ENCODE measurements at regions not wholly inside any gene's neighbourhood (a gene's known extent, or its start where the extent isn't known, plus 50 kb on each side); places are given as distances from the start of the nearest gene placed in this dataset.

GRCh38 chr1:18041685-18042355 lies 65.8 kb upstream of the IGSF21 start:
- no peak for DNase-seq (ENCODE audit: low read depth)
- H3K4me3 ChIP-seq (ENCODE audit: low read depth, low read length) = no peak overlapping the region
- TF ChIP-seq CTCF (IDR thresholded peaks at IDR 0.05; ENCODE audit: insufficient read depth, low read length) = no peak

DNA sequence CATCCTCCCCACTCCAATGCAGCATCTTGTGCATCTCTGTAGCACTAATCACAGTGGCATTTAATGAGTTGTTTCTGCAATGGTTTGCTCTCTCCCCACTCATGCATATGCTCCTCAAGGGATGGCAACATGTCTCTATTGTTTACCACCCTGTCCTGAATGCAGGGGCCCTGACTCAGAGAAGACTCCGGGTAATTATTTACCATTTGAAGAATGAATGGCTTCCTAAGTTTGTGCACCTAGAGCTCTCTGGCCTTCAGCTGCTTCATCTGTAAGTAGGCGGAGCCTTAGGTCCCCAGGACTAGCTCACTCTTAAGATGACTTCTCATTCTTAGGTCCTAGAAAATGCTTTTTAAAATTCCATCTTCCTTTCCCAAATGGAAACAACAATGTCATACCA lies 63.7 kb upstream of the IGSF21 start:
- DNase-seq (ENCODE audit: low read depth) = no peak
- no peak overlapping the region for H3K4me3 ChIP-seq (ENCODE audit: low read depth, low read length)
- no peak for TF ChIP-seq CTCF (IDR thresholded peaks at IDR 0.05; ENCODE audit: insufficient read depth, low read length)

GRCh38 chr1:18045203-18045602 lies 62.4 kb upstream of the IGSF21 start:
- no peak for DNase-seq (ENCODE audit: low read depth)
- H3K4me3 ChIP-seq (ENCODE audit: low read depth, low read length) = no peak overlapping the region
- TF ChIP-seq CTCF (IDR thresholded peaks at IDR 0.05; ENCODE audit: insufficient read depth, low read length) = no peak

DNA sequence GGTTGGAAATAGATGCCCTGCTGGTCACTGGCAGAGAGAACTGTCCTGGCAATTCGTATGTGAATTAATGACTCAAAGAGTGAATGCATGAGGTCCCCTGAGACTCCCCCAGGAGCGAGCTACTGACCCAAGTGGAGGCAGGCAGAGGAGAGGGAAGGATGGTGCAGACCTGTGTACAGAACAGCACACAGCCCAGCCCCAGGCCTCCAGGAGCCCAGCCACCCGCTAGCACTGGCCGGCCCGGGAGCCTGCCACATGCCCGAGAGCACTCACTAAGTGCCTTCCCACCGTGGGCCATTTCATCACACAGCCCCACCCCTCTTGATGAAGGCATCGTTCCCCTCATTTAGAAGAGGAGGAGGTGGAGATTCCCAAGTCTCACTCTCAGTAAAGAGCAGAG lies 62.0 kb upstream of the IGSF21 start:
- no peak for TF ChIP-seq CTCF (IDR thresholded peaks at IDR 0.05; ENCODE audit: insufficient read depth, low read length)
- DNase-seq (ENCODE audit: low read depth) = no peak
- H3K4me3 ChIP-seq (ENCODE audit: low read depth, low read length) = no peak overlapping the region

GRCh38 chr1:18047122-18047521 lies 60.5 kb upstream of the IGSF21 start:
- H3K4me3 ChIP-seq (ENCODE audit: low read depth, low read length) = no peak overlapping the region
- DNase-seq (ENCODE audit: low read depth) = no peak
- TF ChIP-seq CTCF (IDR thresholded peaks at IDR 0.05; ENCODE audit: insufficient read depth, low read length) = no peak

DNA sequence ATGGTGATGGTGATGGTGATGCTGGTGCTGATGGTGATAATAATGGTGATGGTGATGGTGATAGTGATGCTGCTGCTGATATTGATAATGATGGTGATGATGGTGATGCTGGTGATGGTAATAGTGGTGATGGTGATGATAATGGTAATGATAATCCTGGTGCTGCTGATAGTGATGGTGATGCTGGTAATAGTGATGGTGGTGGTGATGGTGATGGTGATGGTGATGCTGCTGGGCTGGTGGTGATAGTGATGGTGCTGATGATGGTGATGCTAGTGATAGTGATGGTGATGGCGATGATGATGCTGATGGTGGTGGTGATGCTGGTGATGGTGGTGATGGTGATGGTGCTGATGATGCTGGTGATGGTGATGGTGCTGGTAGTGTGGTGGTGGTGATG lies 58.4 kb upstream of the IGSF21 start:
- DNase-seq (ENCODE audit: low read depth) = no peak
- no peak overlapping the region for H3K4me3 ChIP-seq (ENCODE audit: low read depth, low read length)
- no peak for TF ChIP-seq CTCF (IDR thresholded peaks at IDR 0.05; ENCODE audit: insufficient read depth, low read length)

GRCh38 chr1:18052671-18053070 lies 54.9 kb upstream of the IGSF21 start:
- no peak overlapping the region for H3K4me3 ChIP-seq (ENCODE audit: low read depth, low read length)
- no peak for DNase-seq (ENCODE audit: low read depth)
- no peak for TF ChIP-seq CTCF (IDR thresholded peaks at IDR 0.05; ENCODE audit: insufficient read depth, low read length)

Measured in fibroblast of the aortic adventitia (primary cell).